Esophagus muscularis mucosa (tissue), 4 donors: ENCODE measurements at regions not wholly inside any gene's neighbourhood (a gene's known extent, or its start where the extent isn't known, plus 50 kb on each side); places are given as distances from the start of the nearest gene placed in this dataset.

Experiments used
- CTCF ChIP-seq, 3 experiments: fragments of 200-600 bp in 2 of 3; fragments of 450-650 bp in 1 of 3; sonication (generic) in 2 of 3; IDR thresholded peaks; one replicate each; pipeline ENCODE4 v1.5.1; 2017 to 2019; ENCODE audit warnings: antibody characterized with exemption in 3 of 3, mild to moderate bottlenecking in 2 of 3, moderate library complexity in 1 of 3
- EP300 ChIP-seq: sonication (generic); formaldehyde crosslinking; IDR thresholded peaks from one replicate; pipeline ENCODE4 v1.6.1; 2017; ENCODE audit warnings: antibody characterized with exemption
- POLR2A ChIP-seq: fragments of 450-650 bp; IDR thresholded peaks from one replicate; pipeline ENCODE4 v1.6.1; 2017; ENCODE audit warnings: antibody characterized with exemption, moderate library complexity, mild to moderate bottlenecking, low read depth
- POLR2AphosphoS5 ChIP-seq, 2 donors: sonication (generic); formaldehyde crosslinking; IDR thresholded peaks; one replicate each; pipeline ENCODE4 v1.6.1; 2017; ENCODE audit warnings: antibody characterized with exemption in 2 of 2

DNA sequence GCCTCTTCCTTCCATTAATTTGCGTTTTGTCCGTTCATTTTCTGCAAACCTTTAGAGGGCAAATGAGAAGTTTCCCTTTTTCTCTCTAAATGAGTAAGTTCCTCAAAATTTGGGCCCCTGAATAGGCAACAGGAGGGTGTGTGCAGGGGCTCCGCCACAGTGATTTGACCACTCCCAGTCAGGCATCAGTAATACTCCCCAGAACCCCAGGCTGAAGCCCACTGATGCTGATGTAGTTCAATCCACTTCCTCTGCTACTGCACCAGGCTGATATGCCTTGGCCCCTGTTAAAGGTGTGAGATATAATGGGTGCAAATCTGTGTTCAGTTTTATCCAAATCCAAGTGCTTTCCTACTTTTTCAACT, 1150.0 kb downstream of the RPIA start:
- TF ChIP-seq CTCF (IDR thresholded peaks at IDR 0.05), result no peak
- TF ChIP-seq POLR2AphosphoS5 (IDR thresholded peaks at IDR 0.05), result no peak
- TF ChIP-seq POLR2A, result no peak
- no peak for TF ChIP-seq EP300
